Liver (tissue), 7 donors: ENCODE measurements at regions not wholly inside any gene's neighbourhood (a gene's known extent, or its start where the extent isn't known, plus 50 kb on each side); places are given as distances from the start of the nearest gene placed in this dataset.
"Not testable (repeated sequence)": the region's sequence is repeated elsewhere in the genome, so short reads cannot be mapped to it uniquely, and the experiment has no call there.

ENCODE experiments used
- DNase-seq: peaks from one replicate; pipeline ENCODE4 v3.0.0-alpha.2; 2017; ENCODE audit warnings: low spot score
- H3K27ac ChIP-seq, 2 donors: one replicate each; pipeline ENCODE4 v1.7.0; 2013; ENCODE audit warnings: inconsistent platforms in 2 of 2, low read length in 2 of 2, control low read depth in 1 of 2, low read depth in 1 of 2, mild to moderate bottlenecking in 1 of 2
- H3K27me3 ChIP-seq, 4 donors: one replicate each; pipeline versions ENCODE4 v1.6.1 to v1.7.0; 2013; ENCODE audit warnings: low read length in 3 of 4, inconsistent platforms in 1 of 4, mild to moderate bottlenecking in 1 of 4, moderate library complexity in 1 of 4; ENCODE audit not compliant: control insufficient read depth in 4 of 4, insufficient read depth in 4 of 4
- H3K36me3 ChIP-seq, 4 donors: one replicate each; pipeline versions ENCODE4 v1.6.1 to v1.7.0; 2013; ENCODE audit warnings: low read length in 3 of 4, mild to moderate bottlenecking in 3 of 4, low read depth in 1 of 4, moderate library complexity in 1 of 4; ENCODE audit not compliant: control insufficient read depth in 4 of 4, insufficient read depth in 3 of 4
- H3K4me1 ChIP-seq, 4 donors: one replicate each; pipeline versions ENCODE4 v1.6.1 to v1.7.0; 2013; ENCODE audit warnings: low read length in 3 of 4, mild to moderate bottlenecking in 3 of 4, moderate library complexity in 1 of 4; ENCODE audit not compliant: control insufficient read depth in 4 of 4, insufficient read depth in 4 of 4
- H3K4me3 ChIP-seq, 3 donors: one replicate each; pipeline versions ENCODE4 v1.6.1 to v1.7.0; 2013; ENCODE audit warnings: low read length in 3 of 3, control low read depth in 1 of 3, low read depth in 1 of 3, mild to moderate bottlenecking in 1 of 3
- H3K9ac ChIP-seq, 2 donors: one replicate each; pipeline ENCODE4 v1.7.0; 2013; ENCODE audit warnings: low read length in 2 of 2, mild to moderate bottlenecking in 2 of 2, moderate library complexity in 2 of 2, control low read depth in 1 of 2, low read depth in 1 of 2
- H3K9me3 ChIP-seq, 4 donors: one replicate each; pipeline versions ENCODE4 v1.6.1 to v1.7.0; 2013; ENCODE audit warnings: low read length in 3 of 4; ENCODE audit not compliant: control insufficient read depth in 4 of 4
- ATF3 ChIP-seq: IDR thresholded peaks from 2 replicates; pipeline ENCODE4 v1.6.1; 2016; ENCODE audit warnings: antibody characterized with exemption
- GABPA ChIP-seq, 2 donors: IDR thresholded peaks in 1 of 2; conservative IDR thresholded peaks in 1 of 2; 2 replicates each; pipeline ENCODE4 v1.6.1; 2016; ENCODE audit warnings: antibody characterized with exemption in 2 of 2, mild to moderate bottlenecking in 1 of 2, moderate library complexity in 1 of 2
- HNF4A ChIP-seq, 2 donors: conservative IDR thresholded peaks; 2 replicates each; pipeline ENCODE4 v1.6.1; 2016; ENCODE audit warnings: antibody characterized with exemption in 2 of 2, mild to moderate bottlenecking in 2 of 2
- JUND ChIP-seq, 2 donors: IDR thresholded peaks; 2 replicates each; pipeline ENCODE4 v1.6.1; 2016; ENCODE audit warnings: antibody characterized with exemption in 2 of 2
- NR2F2 ChIP-seq: IDR thresholded peaks from 2 replicates; pipeline ENCODE4 v1.6.1; 2016; ENCODE audit warnings: antibody characterized with exemption
- RAD21 ChIP-seq, 2 donors: IDR thresholded peaks; 2 replicates each; pipeline ENCODE4 v1.6.1; 2016; ENCODE audit warnings: antibody characterized with exemption in 2 of 2, mild to moderate bottlenecking in 2 of 2
- REST ChIP-seq: IDR thresholded peaks from 2 replicates; pipeline ENCODE4 v1.6.1; 2016; ENCODE audit warnings: antibody characterized with exemption, mild to moderate bottlenecking
- YY1 ChIP-seq: IDR thresholded peaks from 2 replicates; pipeline ENCODE4 v1.6.1; 2016; ENCODE audit warnings: antibody characterized with exemption, mild to moderate bottlenecking
- WGBS: extraction: QIAGEN DNeasy Blood & Tissue Kit; methylation state at CpG from one replicate; pipeline ENCODE4 v1.1.7; 2013; 5-methylcytosine and 5-hydroxymethylcytosine counted together
- TF ChIP-seq, protein P1 (sequence below): IDR thresholded peaks from 2 replicates; pipeline ENCODE4 v1.6.1; 2016; ENCODE audit warnings: antibody characterized with exemption
- donor health status: healthy.
- donor health status: healthy.
- donor health status: healthy.
- donor health status: healthy.

DNA sequence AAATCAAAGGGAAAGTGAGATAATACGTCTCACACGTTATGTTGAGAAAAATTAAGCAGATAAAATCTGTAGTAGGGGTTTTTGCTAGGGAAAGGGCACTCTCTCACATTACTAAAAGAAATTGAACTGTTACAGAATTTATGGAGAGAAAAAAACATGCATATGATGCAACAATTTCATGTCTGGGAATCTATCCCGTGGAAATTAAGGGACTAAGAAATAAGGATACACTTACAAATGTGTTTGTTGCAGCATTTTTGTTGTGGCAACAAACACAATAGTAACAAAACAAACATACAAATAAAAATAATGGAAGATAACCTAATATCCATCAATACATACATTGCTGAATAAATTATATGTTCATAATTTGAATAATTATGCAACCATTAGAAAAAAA lies 96.3 kb upstream of the ZBED5 start:
- DNase-seq, result no peak
- TF ChIP-seq, protein P1, sequence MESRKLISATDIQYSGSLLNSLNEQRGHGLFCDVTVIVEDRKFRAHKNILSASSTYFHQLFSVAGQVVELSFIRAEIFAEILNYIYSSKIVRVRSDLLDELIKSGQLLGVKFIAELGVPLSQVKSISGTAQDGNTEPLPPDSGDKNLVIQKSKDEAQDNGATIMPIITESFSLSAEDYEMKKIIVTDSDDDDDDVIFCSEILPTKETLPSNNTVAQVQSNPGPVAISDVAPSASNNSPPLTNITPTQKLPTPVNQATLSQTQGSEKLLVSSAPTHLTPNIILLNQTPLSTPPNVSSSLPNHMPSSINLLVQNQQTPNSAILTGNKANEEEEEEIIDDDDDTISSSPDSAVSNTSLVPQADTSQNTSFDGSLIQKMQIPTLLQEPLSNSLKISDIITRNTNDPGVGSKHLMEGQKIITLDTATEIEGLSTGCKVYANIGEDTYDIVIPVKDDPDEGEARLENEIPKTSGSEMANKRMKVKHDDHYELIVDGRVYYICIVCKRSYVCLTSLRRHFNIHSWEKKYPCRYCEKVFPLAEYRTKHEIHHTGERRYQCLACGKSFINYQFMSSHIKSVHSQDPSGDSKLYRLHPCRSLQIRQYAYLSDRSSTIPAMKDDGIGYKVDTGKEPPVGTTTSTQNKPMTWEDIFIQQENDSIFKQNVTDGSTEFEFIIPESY, result no peak
- TF ChIP-seq GABPA (IDR thresholded peaks at IDR 0.05 in 1 of 2, conservative IDR thresholded peaks at IDR 0.05 in 1 of 2) (no peak), NR2F2 (no peak), RAD21 (IDR thresholded peaks at IDR 0.05) (no peak), ATF3 (no peak), HNF4A (conservative IDR thresholded peaks at IDR 0.05) (no peak), JUND (IDR thresholded peaks at IDR 0.05) (no peak)
- Histone ChIP-seq H3K9ac (no peak overlapping the region), H3K4me3 (no peak overlapping the region), H3K4me1 (no peaks in the 10 kb centered on the region), H3K9me3 (no peaks in the 10 kb centered on the region), H3K27ac (no peak overlapping the region), H3K36me3 (no peaks in the 10 kb centered on the region), H3K27me3 (no peaks in the 10 kb centered on the region)
- 89% methylated on average over 3 of the region's 3 CpGs for WGBS

GRCh38 chr11:10952872-10953271 lies 95.0 kb upstream of the ZBED5 start:
- 74% methylated on average over 1 of the region's 1 CpG for WGBS
- Histone ChIP-seq H3K9ac (no peak overlapping the region), H3K4me1 (no peaks in the 10 kb centered on the region), H3K9me3 (no peaks in the 10 kb centered on the region), H3K27ac (no peak overlapping the region), H3K27me3 (no peaks in the 10 kb centered on the region), H3K36me3 (no peaks in the 10 kb centered on the region), H3K4me3 (no peak overlapping the region)
- DNase-seq, result no peak
- TF ChIP-seq ATF3 (no peak), YY1 (no peak), HNF4A (conservative IDR thresholded peaks at IDR 0.05) (no peak), REST (no peak)

DNA sequence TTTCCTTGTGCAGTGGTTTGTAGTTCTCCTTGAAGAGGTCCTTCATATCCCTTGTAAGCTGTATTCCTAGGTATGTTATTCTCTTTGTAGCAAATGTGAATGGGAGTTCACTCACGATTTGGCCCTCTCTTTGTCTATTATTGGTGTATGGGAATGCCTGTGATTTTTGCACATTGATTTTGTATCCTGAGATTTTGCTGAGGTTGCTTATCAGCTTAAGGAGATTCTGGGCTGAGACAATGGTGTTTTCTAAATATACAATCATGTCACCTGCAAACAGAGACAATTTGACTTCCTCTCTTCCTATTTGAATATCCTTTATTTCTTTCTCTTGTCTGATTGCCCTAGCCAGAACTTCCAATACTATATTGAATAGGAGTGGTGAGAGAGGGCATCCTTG lies 90.1 kb upstream of the ZBED5 start:
- H3K4me3 ChIP-seq, DNase-seq, H3K4me1 ChIP-seq, H3K9me3 ChIP-seq, H3K27me3 ChIP-seq, H3K36me3 ChIP-seq, H3K27ac ChIP-seq, H3K9ac ChIP-seq: not testable (repeated sequence)
- 66% methylated on average over 1 of the region's 1 CpG for WGBS
